ENCODE measurements at regions not wholly inside any gene's neighbourhood (a gene's known extent, or its start where the extent isn't known, plus 50 kb on each side); places are given as distances from the start of the nearest gene placed in this dataset.

DNA sequence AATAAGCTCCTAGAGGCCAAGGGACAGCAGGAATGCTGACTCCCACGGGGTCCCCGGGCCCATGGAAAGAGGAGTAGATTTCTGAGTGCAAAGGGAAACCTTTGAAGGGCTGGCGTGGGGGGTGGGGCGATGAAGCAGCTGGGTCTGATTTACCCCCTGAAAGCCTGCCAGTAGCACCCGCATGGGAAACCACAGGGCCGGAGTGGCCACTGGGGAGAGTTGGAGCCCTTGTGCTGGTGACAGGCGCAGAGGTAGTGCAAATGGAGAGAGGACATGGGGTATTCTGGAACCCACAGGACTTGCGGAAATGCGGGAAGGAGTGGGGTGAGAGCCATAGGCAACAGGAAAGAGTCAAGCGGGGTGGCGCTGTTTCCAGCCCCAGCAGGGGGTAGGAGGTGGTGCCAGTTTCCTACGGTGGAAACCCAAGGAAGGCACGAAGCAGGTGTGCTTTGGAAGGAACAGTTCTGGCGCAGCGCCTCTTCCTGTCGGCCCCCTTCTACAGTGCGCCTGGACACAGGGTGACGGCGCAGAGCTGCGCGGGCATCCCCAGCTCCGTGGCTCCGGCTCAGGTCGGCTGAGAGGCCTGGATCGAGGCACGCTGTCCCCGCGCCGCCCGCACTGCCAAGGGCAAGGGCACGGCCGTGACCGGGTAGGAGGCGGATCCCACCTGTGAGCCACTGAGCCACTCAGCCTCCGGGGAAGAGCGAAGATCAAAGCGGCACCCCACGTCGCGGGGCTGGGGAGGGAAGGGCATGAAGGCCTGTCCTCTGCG is 149.0 kb upstream of the GLI2 start:
- TF ChIP-seq, protein P1, sequence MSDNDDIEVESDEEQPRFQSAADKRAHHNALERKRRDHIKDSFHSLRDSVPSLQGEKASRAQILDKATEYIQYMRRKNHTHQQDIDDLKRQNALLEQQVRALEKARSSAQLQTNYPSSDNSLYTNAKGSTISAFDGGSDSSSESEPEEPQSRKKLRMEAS (IDR thresholded peaks at IDR 0.05), result no peak
- TF ChIP-seq, protein P2, sequence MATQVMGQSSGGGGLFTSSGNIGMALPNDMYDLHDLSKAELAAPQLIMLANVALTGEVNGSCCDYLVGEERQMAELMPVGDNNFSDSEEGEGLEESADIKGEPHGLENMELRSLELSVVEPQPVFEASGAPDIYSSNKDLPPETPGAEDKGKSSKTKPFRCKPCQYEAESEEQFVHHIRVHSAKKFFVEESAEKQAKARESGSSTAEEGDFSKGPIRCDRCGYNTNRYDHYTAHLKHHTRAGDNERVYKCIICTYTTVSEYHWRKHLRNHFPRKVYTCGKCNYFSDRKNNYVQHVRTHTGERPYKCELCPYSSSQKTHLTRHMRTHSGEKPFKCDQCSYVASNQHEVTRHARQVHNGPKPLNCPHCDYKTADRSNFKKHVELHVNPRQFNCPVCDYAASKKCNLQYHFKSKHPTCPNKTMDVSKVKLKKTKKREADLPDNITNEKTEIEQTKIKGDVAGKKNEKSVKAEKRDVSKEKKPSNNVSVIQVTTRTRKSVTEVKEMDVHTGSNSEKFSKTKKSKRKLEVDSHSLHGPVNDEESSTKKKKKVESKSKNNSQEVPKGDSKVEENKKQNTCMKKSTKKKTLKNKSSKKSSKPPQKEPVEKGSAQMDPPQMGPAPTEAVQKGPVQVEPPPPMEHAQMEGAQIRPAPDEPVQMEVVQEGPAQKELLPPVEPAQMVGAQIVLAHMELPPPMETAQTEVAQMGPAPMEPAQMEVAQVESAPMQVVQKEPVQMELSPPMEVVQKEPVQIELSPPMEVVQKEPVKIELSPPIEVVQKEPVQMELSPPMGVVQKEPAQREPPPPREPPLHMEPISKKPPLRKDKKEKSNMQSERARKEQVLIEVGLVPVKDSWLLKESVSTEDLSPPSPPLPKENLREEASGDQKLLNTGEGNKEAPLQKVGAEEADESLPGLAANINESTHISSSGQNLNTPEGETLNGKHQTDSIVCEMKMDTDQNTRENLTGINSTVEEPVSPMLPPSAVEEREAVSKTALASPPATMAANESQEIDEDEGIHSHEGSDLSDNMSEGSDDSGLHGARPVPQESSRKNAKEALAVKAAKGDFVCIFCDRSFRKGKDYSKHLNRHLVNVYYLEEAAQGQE (IDR thresholded peaks at IDR 0.05; ENCODE audit: low read depth), result no peak
- TF ChIP-seq TEAD4 (IDR thresholded peaks at IDR 0.05), result no peak
- TF ChIP-seq RAD21 (IDR thresholded peaks at IDR 0.05; ENCODE audit: low read depth), result no peak
- TF ChIP-seq CEBPB (IDR thresholded peaks at IDR 0.05), result no peak
- no peak for TF ChIP-seq YY1 (IDR thresholded peaks at IDR 0.05; ENCODE audit: low read depth)
- no peak for TF ChIP-seq TCF12 (IDR thresholded peaks at IDR 0.05; ENCODE audit: low read depth)
- no peak for TF ChIP-seq EP300 (IDR thresholded peaks at IDR 0.05; ENCODE audit: borderline replicate concordance)
- TF ChIP-seq CREB1 (IDR thresholded peaks at IDR 0.05; ENCODE audit: low read depth), result no peak
- no peak for TF ChIP-seq NFIC (IDR thresholded peaks at IDR 0.05)
- no peak for TF ChIP-seq TAF1 (IDR thresholded peaks at IDR 0.05; ENCODE audit: low read depth)
